GM21381 (cell line): ENCODE measurements at regions not wholly inside any gene's neighbourhood (a gene's known extent, or its start where the extent isn't known, plus 50 kb on each side); places are given as distances from the start of the nearest gene placed in this dataset.

ENCODE experiments used
- ATAC-seq: cut with Tn5 transposase; IDR thresholded peaks from one replicate; pipeline ENCODE4 v1.9.1; 2021; ENCODE audit warnings: mild to moderate bottlenecking, moderate library complexity; ENCODE audit not compliant: unreplicated experiment

DNA sequence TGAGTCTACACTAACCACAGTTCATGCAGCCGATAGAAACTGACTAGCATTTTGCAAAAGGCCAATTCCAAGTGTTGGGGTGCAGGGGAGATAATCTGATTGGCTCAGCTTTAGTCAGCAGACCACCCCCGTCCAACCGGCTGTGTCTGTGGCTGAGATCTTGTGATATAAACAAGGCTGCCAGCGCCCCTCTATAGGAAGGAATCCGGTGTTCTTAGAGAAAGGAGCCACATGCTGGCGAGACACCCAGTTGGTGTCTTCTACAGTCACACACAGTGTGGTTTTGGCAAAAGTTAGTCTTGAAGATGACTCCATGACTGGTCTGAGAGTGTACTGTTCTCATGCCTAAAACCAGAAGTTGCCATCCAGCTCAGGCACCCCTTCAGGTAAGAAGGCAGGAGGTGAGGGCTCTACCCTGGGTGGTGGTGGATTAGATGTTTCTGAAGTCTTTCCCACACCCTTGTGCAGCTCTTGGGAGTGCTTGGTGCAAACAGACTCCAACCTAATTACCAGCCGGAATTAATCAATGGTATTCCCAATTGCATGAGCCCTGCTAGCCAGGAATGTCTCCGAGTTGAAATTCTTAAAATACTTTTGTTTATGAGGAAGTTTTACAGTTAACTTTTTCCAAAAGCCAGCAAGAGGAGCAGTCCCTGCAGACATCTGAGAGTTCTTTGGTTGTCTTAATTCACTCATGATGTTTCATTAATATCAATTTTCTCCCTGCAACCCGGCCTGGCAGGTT, 172.3 kb upstream of the IRX6 start:
- ATAC-seq = no peak

DNA sequence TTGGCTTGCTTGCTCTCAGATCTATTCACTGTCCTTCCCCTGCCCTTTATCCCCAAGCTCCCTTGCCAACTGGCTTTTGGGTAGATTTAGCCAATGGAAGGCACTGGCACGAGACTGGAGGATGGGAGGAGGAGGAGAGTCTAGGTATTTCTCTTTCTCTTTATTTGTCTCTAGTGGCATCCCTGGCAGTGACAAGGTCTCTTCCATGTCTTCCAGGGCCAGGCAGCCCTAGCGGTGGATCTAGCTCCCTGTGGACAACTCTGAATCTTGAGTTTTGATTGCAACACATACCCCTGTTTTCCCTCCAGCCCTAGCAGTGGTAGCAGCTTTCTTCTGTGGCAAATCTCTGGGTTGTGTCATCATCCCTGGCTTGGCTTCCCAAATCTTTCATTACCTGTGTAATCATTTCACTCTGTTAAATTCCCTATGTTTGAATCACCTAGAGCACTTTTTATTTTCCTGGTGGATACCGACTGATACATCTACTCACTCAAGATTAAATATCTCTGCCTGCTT, 171.1 kb upstream of the IRX6 start:
- ATAC-seq = no peak

DNA sequence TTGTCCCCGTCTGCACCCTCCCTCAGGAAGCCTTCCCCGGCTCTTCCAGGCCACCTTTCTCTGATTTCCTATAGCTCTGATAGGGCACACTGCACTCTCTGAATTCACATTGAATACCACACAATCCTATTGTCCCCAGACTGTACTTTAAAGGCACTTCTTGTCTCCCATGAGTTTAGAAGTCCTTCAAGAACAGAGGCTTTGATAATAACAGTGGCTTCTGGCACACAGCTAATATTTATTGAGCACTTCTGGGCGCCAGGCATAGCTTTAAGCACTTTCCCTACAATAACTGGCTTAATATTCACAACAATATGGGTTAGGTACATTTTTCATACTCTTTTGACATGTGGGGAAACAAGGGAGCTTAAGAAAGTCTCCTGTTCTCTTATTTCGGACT, 169.7 kb upstream of the IRX6 start:
- ATAC-seq = no peak

DNA sequence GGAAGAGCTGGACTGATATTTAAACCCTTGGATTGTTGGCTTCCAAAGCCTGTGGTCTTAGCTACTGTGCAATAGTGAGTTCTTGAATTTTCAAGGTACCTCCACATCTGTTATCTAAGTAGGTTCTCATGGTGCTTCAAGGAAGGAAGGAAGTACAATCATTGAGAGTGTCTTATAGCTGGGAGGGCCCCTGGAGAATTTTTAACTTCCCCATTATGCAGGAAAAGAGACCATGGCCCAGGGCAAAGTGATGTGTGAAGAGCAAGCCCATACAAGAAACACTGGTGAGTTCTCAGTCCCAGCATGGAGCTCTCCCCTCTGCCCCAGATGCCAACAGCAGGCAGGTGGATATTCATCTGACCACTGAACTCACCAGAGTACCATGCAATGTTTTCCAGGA, 169.0 kb upstream of the IRX6 start:
- ATAC-seq = no peak

DNA sequence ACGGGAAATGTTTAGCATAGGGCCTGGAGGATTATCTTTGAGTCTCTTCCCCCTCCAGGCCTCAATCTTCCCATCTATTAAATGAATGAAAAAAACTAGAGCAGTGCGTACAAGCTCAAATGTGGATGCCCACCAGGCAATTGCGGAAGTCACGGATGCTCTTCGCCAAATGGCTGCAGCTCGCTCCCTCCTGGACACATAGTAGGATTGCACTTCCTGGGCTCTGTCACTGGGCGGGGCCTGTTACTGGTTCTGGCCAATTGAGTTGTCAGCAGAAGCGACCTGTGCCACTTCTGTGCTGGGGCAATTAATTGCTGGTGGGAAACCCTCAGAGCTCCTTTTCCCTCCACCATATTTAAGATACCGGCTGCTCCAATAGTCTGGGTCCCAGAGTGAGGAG, 168.2 kb upstream of the IRX6 start:
- ATAC-seq = no peak

DNA sequence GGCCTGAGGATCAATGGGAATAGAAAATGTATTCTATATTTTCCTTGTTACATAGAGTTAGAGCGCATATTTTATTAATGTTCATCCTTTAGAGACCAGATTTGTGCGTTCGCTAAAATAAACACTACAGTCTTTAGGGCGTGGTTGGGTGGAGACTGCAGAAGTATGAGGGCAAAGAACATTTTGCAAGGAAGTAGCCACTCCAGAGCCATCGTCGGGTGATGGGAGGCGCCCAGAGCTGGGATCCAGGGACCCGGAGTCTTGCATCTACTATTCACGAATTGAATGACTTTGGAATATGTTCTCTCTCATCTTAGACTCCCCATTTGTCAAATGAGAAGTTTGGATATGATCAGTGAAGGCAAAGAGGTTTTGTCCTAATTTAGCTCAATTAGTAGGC, 154.2 kb upstream of the IRX6 start:
- no peak for ATAC-seq

DNA sequence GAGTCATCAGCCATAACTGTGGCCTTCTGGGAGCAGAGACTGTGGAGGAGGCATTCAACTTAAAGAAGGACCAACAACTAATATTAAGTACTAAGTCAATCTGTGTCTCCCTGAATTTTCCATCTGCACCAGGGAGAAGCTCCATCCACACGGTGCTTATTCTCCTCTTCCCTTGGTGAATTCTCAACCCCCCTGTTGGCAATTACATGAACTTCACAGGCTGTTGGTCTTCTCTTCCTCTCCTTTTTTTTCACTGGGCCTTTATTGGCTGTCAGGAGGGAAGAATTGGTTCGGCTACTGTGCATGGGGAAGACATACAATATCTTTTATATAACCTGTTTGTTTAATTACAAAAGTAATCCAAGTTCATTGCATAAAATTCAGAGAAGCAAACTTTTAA, 152.8 kb upstream of the IRX6 start:
- ATAC-seq = no peak

DNA sequence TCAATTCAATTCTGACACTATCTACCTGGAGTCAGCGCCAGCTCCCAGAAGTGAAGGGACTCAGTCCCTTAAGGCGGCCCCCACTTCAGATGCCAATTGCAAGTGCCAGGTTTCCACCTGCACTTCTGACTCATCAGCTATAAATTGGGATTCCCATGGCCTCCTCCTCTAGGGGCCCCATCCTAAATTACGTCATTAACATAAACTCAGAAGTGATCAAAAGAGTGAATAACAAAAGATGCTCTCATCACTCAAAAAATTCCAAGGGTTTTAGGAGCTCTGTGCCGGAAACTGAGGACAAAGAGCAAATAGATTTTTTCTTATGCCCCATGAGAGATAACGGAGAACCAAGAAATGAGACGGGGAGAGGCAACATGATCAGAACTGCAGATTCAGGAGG, 148.6 kb upstream of the IRX6 start:
- no peak for ATAC-seq

DNA sequence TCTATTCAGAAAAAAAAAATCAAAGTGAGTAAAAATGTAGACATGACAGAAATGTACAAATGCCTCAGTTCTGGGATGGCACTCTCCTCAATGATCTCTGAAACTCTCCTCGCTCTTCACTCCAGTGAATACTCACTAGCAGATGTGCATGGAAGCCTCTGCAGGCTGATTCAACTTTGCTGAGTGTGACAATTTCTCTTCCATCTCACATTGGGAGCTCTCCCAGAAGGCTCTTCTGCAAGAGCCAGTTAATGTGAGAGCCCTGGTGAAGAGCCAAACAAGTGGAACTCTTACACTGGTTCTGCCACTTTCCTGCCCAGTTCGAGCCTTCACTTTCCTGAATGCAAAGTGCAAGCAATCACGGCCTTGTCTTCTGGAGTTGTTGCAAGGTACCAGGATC, 147.1 kb upstream of the IRX6 start:
- no peak for ATAC-seq

DNA sequence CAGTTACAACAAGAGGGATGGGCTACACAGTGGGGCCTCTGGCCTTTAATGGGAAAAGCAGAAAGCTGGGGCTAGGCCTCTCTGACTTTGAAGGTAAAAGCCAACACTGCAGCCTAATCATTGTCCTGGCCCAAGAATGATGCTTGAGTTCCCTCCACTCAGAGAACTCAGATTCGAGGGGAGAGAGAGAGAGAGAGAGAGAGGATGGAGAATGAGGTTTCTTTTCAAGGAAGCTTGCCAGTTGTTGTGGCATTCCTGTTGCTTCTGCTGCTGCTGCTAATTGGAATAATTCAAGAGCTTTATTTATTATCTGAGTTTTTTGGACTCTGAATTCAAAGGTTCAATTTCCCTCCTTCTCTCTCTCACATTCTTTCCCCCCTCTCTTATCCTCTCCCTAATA, 144.6 kb upstream of the IRX6 start:
- ATAC-seq = no peak

DNA sequence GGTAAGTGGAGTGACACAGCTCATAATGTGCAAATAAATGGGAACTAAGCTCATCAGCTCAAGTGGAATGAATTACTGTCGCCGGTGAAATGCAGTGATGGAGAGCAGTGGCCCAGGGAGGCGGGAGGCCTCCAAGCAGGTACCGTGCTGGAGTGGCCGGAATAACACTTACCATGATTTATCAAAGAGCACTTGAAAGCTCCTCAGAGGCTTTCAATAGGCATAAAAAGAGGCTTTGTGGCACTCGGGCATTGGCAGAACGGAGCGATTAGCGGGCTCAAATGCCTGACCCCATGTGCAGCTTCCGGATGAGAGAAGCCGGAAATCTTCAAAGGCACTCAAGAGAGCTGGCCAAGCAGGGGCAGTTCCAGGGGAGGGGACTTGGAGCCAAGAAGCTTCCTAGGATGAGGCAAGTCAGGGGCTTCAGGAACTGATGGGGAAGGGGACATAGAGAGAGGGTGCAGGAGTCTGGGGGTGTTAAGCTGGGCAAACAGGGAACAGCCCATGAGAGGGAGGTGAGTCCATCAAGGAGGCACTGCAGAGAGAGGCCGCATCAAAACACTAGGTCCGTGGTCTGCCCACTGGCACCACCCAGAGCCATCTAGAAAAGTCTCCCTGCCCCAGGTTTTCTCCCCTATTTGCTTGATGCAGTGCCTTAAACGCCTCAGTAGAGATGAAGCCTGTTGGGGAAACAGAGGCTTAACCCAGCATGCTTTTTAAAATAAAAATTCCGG, 144.0 kb upstream of the IRX6 start:
- ATAC-seq = no peak

DNA sequence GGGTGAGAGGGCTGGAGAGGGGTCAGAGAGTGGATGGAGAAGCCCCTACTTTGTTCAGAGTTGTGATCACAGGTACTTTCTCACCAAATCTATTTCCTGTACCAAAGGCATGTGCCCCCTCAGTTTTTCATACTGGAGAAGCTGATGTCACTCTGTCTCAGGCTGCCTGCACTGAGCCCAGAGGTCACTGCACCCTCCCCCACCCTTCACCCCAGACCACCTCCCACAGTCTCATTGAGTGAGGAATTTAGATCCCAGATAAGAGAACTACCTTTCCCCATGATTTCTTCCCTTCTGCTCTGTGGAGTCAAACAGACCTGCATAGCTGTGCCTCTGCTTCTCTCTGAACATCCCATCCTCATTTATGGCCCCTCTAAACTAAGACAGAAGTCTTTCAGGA, 140.0 kb upstream of the IRX6 start:
- ATAC-seq = no peak

DNA sequence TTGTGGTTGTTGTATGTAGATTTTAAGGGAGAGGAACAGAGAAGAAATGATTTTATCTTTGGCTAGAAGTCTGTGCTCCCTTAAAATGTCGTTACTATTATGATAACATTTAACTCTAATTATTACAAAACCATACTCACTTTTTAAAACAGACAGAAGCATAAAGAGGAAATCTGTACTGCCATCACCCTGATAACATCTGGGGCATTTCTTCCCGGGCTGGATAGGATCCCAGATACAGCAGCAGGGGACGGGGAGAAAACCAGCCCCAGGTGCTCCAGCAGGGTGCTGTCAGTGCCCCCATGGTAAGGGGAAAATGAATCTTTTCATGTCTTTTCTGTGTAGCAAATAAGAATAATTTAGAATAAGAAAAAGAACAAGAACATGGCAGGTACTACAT, 139.4 kb upstream of the IRX6 start:
- no peak for ATAC-seq

DNA sequence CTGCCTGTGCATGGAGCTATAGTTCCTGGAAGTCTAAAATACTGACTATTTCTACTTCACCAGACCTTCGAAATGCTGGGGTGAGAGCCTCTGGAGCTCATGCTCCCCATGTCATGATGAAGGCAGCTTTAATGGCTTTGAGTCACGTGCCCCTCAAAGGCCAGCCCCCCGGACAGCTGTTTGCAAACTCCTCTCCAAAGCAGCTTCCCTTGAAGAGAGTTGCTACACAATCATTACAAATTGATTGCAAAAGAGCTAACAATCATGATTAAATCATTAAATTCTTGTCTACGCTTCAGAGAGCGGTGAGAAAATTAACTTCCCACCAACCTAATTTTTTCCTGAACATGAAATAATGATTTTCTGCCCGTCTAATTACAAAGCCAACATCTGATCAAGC, 134.8 kb upstream of the IRX6 start:
- no peak for ATAC-seq

DNA sequence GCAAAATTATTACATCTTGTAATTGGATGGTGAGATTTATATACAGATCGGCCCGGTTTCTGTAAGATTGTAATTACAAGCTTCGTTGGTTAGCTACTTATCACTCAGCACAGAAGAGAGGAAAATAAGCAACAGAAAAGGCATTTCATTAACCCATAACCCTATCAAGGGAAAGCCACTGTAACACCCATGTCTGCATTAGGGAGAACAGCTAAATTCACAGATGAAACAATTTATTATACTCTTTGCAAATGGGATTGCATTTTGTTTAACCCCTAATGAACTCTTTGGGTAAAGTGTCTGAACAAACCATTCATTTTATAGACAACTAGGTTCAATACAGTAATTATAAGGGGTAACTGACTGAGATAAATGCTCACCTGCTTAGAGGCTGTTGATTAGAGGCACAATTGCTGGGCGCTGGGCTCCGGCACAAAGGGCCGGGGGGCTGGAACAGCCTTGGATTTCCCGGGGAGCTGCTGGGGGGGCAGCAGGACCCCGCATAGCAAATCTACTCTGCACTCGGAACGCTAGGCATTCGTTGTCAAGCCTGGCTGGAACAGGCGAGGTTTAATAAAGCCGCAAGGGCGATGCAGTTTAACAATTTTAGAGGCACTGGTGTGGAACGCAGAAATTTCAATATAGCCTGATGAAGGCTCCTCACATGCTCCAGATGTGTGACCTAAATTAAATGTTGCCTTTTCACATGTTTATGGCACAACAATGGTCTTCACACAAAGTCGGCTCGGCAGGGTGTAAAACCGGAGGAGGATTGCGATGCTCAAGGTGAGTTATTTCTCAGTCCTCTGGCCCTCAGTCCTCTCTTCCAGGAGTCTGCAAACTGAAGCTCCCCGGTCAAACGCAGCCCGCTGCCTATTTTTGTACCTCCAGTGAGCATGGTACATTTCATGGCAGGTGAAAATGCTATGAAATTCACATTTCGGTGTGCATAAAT, 134.0 kb upstream of the IRX6 start:
- ATAC-seq = no peak

DNA sequence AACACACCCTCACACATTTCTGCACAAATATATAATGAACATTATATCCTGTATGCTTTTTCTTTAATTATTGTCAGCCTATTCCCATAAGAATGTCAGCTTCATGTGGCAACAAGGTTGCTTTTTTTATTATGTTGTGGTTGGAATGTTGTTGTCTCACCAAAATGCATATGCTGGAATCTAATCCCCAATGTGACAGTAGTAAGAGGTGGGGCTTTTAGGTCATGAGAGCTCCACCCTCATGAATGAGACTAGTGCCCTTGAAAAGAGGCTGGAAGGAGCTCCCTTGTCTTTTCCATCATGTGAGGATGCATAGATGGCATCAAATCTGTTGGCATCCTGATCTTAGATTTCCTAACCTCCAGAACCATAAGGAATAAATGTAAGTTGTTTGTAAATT, 131.3 kb upstream of the IRX6 start:
- ATAC-seq = no peak

DNA sequence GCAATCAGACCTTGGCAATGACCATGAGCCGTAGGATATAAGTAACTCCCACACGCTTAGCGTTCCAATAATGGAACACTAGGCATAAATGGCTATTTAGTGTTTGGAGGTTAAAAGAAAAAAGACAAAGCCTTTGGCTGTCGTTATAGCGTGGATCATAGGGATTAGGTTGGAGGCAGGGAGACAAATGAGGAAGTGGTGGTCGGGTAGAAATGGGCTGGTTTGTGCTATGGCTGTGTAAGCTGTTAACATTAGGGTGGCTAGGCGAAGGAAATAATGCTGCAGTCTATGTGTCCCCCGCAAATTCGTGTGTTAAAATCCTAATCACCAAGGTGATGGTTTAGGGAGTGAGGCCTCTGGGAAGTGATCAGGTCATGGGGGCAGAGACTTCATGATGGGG, 120.4 kb upstream of the IRX6 start:
- ATAC-seq = no peak

DNA sequence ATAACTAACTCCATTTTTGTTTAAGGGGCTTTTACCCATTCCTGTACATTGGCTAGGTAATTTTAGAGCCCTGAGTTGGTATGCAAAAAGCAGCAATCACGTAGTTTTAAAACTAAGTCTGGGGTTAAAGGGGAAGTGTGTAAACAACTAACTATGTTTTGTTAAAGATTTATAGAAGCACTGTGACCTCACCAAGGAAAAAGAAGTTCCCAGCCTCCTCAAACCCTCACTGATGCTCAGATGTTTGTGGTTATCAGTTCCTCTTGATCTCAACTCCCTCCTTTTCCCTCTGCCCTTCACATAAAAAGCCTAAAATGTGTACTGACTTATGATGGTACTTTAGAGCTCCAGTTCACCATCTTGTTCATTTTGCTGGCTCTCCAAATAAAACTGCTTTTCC, 119.9 kb upstream of the IRX6 start:
- ATAC-seq = no peak

DNA sequence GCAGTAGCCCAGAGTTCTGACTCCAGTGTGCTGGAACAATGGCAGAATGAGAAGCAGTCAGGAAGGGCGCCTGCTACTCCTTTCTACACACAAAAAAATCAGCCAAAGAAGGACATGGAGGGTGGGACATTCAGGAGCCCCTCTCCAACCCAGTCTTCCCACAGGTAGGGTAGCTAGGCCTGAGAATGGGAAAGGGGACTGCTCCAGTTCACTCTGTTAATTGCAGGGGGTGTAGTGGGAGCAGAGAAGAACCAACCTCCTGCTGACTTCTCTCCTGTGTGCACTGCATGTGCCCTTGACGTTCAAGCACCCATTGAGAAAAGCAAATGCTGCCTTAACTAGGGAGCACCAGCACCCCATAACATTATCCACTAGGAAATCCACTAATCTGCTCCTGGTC, 119.1 kb upstream of the IRX6 start:
- ATAC-seq = no peak

DNA sequence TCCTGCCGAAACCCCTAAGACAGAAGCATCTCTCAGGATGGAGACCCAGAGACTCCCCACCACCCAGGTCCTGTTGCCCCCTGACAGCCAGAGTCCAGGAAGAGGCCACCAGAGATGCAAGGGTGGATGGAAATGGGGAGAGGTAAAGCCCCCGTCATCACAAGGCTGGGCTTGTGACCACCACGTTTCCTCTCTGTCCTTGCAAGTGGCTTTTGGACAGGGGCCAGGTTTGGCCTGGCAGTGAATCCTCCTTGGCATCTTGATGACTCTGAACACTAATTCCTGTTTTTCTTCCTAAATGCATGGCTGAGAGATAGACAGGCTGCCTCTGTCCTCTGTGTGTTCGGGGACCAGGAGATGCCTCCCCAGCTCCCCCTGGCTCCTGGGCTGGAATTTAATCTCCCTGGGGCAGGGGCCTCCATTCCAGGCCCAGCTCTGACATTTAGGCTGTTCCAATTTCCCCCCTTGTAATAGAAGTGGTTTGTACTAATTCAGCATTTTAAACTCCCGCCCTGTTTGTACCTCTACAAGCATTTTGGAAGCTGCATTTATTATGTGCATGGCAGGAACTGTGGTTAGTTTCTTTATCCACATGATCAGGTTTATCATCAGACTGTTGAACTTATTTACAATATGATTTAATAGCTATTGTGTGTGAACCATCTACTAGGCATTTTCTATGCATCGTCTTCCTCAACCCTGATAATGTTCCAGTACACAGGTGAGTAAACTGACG, 116.1 kb upstream of the IRX6 start:
- ATAC-seq = no peak

DNA sequence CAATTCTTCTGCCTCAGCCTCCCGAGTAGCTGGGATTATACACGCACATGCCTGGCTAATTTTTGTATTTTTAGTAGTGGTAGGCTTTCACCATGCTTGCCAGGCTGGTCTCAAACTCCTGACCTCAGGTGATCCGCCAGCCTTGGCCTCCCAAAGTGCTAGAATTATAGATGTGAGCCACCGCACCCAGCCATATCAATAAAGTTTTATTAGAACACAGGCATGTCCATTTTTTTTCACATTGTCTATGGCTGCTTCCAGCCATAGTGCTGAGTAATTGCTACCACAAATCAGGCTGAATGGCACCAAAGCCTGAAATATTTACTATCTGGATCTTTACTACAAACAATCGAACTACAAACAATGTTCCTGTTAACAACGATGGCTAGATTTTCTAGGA, 114.4 kb upstream of the IRX6 start:
- no peak for ATAC-seq
